ENCODE measurements at regions not wholly inside any gene's neighbourhood (a gene's known extent, or its start where the extent isn't known, plus 50 kb on each side); places are given as distances from the start of the nearest gene placed in this dataset.
A peak's percentile ranks its signal among the peaks of the same experiment; 100 is the strongest.

DNA sequence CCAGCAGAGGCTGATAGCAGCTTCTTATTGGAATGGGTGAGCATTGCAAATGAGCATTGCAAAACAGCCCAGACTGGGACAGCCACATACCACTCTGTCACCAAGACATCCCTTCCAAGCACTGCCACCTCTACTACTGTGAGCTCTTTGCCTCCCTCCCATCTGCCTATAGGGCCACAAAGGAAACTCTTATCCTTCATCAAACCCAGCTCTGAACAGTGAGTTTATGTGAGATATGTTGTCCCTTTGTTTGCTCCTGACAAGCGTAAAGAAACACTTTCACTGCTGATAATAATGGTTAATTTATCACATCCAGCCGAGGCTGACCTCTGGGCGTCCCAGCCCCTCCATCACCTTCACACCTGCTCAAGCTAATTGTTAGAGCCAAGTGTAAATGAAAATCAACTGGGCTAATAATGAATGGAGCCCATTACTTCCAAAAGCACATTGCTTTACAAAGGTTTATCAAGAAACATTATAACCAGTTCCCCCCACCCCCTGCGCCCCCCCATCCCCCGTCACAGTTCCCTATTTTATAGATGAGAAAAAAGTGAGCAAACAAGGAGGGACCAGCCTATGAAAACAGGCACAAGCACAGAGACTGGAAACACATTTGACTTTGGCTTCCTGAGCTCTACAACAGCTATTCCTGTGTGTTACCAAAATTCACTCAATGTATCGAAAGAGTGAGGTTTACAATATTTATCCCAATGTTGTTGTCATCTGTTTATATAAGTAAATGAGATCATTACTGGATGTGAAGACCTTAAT, 146.3 kb downstream of the ANXA2 start:
- Histone ChIP-seq H3K36me3 (ENCODE audit: low read depth) (no peaks in the 10 kb centered on the region), H3K27me3 (ENCODE audit: insufficient read depth, poor library complexity, severe bottlenecking) (peaks cover 8% of the 10 kb centered on the region), H3K9me3 (ENCODE audit: severe bottlenecking) (no peaks in the 10 kb centered on the region), H3K27ac (ENCODE audit: poor library complexity, severe bottlenecking) (no peak overlapping the region), H3K4me3 (ENCODE audit: severe bottlenecking) (no peak overlapping the region), H3K4me1 (ENCODE audit: insufficient read depth, poor library complexity, severe bottlenecking) (peaks cover 4% of the 10 kb centered on the region)
- ATAC-seq (ENCODE audit: low read depth) (no peak), DNase-seq (ENCODE audit: low spot score) (no peak)
- TF ChIP-seq, protein P1, sequence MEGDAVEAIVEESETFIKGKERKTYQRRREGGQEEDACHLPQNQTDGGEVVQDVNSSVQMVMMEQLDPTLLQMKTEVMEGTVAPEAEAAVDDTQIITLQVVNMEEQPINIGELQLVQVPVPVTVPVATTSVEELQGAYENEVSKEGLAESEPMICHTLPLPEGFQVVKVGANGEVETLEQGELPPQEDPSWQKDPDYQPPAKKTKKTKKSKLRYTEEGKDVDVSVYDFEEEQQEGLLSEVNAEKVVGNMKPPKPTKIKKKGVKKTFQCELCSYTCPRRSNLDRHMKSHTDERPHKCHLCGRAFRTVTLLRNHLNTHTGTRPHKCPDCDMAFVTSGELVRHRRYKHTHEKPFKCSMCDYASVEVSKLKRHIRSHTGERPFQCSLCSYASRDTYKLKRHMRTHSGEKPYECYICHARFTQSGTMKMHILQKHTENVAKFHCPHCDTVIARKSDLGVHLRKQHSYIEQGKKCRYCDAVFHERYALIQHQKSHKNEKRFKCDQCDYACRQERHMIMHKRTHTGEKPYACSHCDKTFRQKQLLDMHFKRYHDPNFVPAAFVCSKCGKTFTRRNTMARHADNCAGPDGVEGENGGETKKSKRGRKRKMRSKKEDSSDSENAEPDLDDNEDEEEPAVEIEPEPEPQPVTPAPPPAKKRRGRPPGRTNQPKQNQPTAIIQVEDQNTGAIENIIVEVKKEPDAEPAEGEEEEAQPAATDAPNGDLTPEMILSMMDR (IDR thresholded peaks at IDR 0.05; ENCODE audit: poor library complexity, severe bottlenecking), result no peak

DNA sequence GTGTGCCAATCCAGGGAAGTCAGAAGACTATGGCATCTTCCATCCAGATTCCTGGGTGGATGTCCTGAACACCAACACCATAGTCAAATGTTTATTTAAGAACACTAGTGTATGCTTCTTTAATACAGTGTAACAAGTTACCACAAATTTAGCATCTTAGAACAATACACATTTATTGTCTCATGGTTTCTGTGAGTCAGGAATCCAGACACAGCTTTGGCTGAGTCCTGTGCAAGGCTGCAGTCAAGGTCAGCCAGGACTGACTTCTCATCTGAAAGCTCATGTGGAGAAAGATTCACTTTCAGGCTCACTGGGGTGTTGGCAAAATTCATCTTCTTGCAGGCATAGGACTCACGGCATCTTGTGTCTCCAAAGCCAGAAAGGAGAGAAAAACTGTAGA, 143.4 kb downstream of the ANXA2 start:
- Histone ChIP-seq H3K4me3 (ENCODE audit: severe bottlenecking) (no peak overlapping the region), H3K36me3 (ENCODE audit: low read depth) (no peaks in the 10 kb centered on the region), H3K27me3 (ENCODE audit: insufficient read depth, poor library complexity, severe bottlenecking) (peaks cover under 1% of the 10 kb centered on the region), H3K27ac (ENCODE audit: poor library complexity, severe bottlenecking) (no peak overlapping the region), H3K4me1 (ENCODE audit: insufficient read depth, poor library complexity, severe bottlenecking) (peaks cover 4% of the 10 kb centered on the region), H3K9me3 (ENCODE audit: severe bottlenecking) (no peaks in the 10 kb centered on the region)
- DNase-seq (ENCODE audit: low spot score) (no peak), ATAC-seq (ENCODE audit: low read depth) (no peak)
- TF ChIP-seq, protein P1 (IDR thresholded peaks at IDR 0.05; ENCODE audit: poor library complexity, severe bottlenecking), result no peak

DNA sequence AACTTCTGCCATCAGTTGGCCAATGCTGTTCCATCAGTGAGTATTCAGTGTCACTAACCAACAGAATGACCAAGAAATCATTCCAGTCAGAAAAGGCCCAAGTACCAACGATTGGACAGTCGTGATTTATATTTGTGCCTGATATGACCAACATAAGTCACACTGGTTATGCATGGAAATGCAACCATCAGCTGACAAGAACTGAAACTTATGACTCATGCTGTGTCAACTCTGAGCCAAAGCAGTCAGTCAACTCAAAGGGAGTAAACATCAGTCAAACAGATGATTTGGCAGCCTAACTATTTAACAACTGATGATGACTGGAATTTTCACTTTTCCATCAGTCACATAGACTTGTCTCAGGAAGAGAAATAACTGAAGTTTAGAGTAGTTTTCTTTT, 142.4 kb downstream of the ANXA2 start:
- TF ChIP-seq, protein P1 (IDR thresholded peaks at IDR 0.05; ENCODE audit: poor library complexity, severe bottlenecking), result no peak

DNA sequence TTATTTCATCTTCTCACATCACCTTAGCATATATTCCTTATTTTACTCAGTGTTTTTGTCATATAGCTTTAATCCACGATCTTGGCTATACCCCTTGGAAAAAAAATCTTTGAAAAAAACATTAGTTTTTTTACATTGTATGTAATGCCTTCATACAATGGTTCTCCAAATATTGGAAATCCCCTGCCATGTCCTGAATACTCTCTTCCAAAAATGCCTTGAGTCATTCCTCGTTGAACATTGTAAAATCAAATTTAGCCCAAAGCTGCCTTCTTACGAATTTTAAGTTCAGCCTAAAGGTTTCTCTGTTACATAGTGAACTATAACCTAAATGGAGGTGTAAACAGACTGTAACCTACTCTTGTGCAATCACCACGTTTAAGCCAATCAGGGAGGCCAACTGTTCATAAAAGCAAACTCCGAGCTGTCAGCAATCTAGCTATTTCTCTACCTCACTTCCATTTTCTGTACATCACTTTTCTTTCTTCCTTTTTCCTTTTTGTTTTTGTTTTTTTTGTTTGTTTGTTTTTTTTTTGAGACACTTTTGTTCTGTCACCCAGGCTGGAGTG, 140.1 kb downstream of the ANXA2 start:
- ATAC-seq (ENCODE audit: low read depth), result no peak
- TF ChIP-seq, protein P1 (IDR thresholded peaks at IDR 0.05; ENCODE audit: poor library complexity, severe bottlenecking), result no peak
- Histone ChIP-seq H3K27me3 (ENCODE audit: insufficient read depth, poor library complexity, severe bottlenecking) (no peaks in the 10 kb centered on the region), H3K4me1 (ENCODE audit: insufficient read depth, poor library complexity, severe bottlenecking) (peaks cover 4% of the 10 kb centered on the region), H3K9me3 (ENCODE audit: severe bottlenecking) (no peaks in the 10 kb centered on the region), H3K27ac (ENCODE audit: poor library complexity, severe bottlenecking) (no peak overlapping the region), H3K4me3 (ENCODE audit: severe bottlenecking) (no peak overlapping the region), H3K36me3 (ENCODE audit: low read depth) (no peaks in the 10 kb centered on the region)
- no peak for DNase-seq (ENCODE audit: low spot score)

More for the DNA sequence above, 142.4 kb downstream of the ANXA2 start:
- Histone ChIP-seq H3K9me3 (ENCODE audit: severe bottlenecking) (no peaks in the 10 kb centered on the region), H3K4me1 (ENCODE audit: insufficient read depth, poor library complexity, severe bottlenecking) (peaks cover 4% of the 10 kb centered on the region), H3K4me3 (ENCODE audit: severe bottlenecking) (no peak overlapping the region), H3K36me3 (ENCODE audit: low read depth) (no peaks in the 10 kb centered on the region), H3K27ac (ENCODE audit: poor library complexity, severe bottlenecking) (no peak overlapping the region), H3K27me3 (ENCODE audit: insufficient read depth, poor library complexity, severe bottlenecking) (no peaks in the 10 kb centered on the region)
- DNase-seq (ENCODE audit: low spot score), result no peak
- ATAC-seq (ENCODE audit: low read depth), result peak; percentile 96

DNA sequence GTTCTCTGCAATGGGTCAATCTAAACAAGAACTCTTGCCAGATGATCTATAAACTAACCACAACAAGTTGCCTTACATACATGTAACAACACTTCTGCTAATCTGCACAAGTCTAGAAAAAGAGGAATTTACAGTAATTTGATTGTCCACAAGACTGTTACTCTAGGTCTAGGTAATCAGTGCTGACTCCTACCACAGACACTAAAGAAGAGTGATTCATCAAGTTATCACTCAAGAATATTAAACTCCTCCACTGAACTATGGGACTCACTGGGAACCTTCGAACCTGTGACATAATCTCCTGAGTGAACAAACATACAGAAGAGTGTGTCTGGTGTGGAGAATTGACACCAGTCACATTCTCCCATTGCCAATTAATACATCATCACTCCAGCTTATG, 138.3 kb downstream of the ANXA2 start:
- Histone ChIP-seq H3K36me3 (ENCODE audit: low read depth) (no peaks in the 10 kb centered on the region), H3K4me3 (ENCODE audit: severe bottlenecking) (no peak overlapping the region), H3K4me1 (ENCODE audit: insufficient read depth, poor library complexity, severe bottlenecking) (peaks cover 4% of the 10 kb centered on the region), H3K9me3 (ENCODE audit: severe bottlenecking) (no peaks in the 10 kb centered on the region), H3K27ac (ENCODE audit: poor library complexity, severe bottlenecking) (no peak overlapping the region), H3K27me3 (ENCODE audit: insufficient read depth, poor library complexity, severe bottlenecking) (peaks cover 4% of the 10 kb centered on the region)
- TF ChIP-seq, protein P1 (IDR thresholded peaks at IDR 0.05; ENCODE audit: poor library complexity, severe bottlenecking), result no peak
- DNase-seq (ENCODE audit: low spot score), result no peak
- ATAC-seq (ENCODE audit: low read depth), result no peak
